ENCODE measurements at regions not wholly inside any gene's neighbourhood (a gene's known extent, or its start where the extent isn't known, plus 50 kb on each side); places are given as distances from the start of the nearest gene placed in this dataset.

DNA sequence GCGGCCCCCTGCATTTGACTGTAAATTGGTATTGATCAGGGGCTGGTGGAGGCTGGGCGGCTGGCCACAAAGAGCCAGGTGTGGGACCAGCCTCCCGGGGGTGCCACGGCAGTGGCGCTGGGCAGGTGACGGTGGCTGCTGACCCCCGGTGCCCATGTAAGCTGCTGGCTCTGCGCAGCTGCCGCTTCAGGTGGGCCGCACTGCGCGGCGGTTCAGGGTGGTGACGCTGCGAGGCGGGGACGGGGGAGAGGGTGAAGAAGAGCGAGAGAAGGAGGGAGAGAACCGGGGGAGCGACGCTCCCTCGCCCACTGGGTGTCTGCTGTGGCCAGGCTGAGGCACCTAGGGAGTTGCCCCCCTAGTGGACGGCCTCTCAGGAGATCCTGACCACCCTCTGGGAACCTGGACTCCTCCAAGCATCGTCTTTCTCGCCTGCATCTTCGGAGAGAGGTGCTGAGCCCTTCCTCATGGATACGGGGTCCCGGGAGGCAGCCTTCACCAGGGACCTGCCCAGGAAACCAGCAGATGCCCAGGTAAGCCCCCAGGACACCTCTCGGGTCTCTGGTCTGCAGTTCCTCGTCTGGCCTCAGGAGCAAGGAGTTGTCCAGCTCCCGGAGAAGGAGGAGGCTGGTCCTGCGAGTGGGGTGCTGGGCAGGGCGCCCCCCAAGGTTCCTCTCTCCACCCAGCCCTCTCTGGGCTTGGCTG is 77.5 kb upstream of the GATA5 start:
- H3F3A ChIP-seq (ENCODE audit: control insufficient read depth, insufficient read depth) = no peaks in the 10 kb centered on the region
- H3K27ac ChIP-seq (ENCODE audit: low read depth, low read length) = no peak overlapping the region
- H3K9me2 ChIP-seq (replicated peaks; ENCODE audit: control insufficient read depth, low read length) = no peaks in the 10 kb centered on the region
- H3K9me3 ChIP-seq (ENCODE audit: control insufficient read depth, insufficient read depth, low read length) = no peaks in the 10 kb centered on the region
- no peaks in the 10 kb centered on the region for H3K36me3 ChIP-seq (ENCODE audit: control insufficient read depth, low read length)
- H3K4me1 ChIP-seq (ENCODE audit: control insufficient read depth, low read length) = no peaks in the 10 kb centered on the region
- H3K79me2 ChIP-seq (ENCODE audit: control insufficient read depth, low read length) = no peaks in the 10 kb centered on the region
- no peak overlapping the region for H3K4me3 ChIP-seq (ENCODE audit: low read length)
- no peaks in the 10 kb centered on the region; the same call in 1 of the 2 replicates for H4K20me1 ChIP-seq (ENCODE audit: control insufficient read depth, insufficient read depth, low read depth, low read length)
- TF ChIP-seq EZH2phosphoT487 (IDR thresholded peaks at IDR 0.05; ENCODE audit: borderline replicate concordance, low read length) = no peak
- TF ChIP-seq, protein P1, sequence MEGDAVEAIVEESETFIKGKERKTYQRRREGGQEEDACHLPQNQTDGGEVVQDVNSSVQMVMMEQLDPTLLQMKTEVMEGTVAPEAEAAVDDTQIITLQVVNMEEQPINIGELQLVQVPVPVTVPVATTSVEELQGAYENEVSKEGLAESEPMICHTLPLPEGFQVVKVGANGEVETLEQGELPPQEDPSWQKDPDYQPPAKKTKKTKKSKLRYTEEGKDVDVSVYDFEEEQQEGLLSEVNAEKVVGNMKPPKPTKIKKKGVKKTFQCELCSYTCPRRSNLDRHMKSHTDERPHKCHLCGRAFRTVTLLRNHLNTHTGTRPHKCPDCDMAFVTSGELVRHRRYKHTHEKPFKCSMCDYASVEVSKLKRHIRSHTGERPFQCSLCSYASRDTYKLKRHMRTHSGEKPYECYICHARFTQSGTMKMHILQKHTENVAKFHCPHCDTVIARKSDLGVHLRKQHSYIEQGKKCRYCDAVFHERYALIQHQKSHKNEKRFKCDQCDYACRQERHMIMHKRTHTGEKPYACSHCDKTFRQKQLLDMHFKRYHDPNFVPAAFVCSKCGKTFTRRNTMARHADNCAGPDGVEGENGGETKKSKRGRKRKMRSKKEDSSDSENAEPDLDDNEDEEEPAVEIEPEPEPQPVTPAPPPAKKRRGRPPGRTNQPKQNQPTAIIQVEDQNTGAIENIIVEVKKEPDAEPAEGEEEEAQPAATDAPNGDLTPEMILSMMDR (IDR thresholded peaks at IDR 0.05; ENCODE audit: low read depth, low read length, poor library complexity, severe bottlenecking) = no peak
- peaks cover 19% of the 10 kb centered on the region for H3K27me3 ChIP-seq (ENCODE audit: control insufficient read depth, low read length)
- no peak overlapping the region for H3K4me2 ChIP-seq (ENCODE audit: low read length)

GRCh38 chr20:62553838-62554161 is 78.0 kb upstream of the GATA5 start:
- no peak for TF ChIP-seq EZH2phosphoT487 (IDR thresholded peaks at IDR 0.05; ENCODE audit: borderline replicate concordance, low read length)
- TF ChIP-seq, protein P1 (IDR thresholded peaks at IDR 0.05; ENCODE audit: low read depth, low read length, poor library complexity, severe bottlenecking) = no peak
- Histone ChIP-seq H4K20me1 (ENCODE audit: control insufficient read depth, insufficient read depth, low read depth, low read length) (no peaks in the 10 kb centered on the region; the same call in 1 of the 2 replicates), H3K9me2 (replicated peaks; ENCODE audit: control insufficient read depth, low read length) (no peaks in the 10 kb centered on the region), H3K27ac (ENCODE audit: low read depth, low read length) (no peak overlapping the region), H3K4me3 (ENCODE audit: low read length) (no peak overlapping the region), H3K4me2 (ENCODE audit: low read length) (no peak overlapping the region), H3K9me3 (ENCODE audit: control insufficient read depth, insufficient read depth, low read length) (no peaks in the 10 kb centered on the region), H3K79me2 (ENCODE audit: control insufficient read depth, low read length) (no peaks in the 10 kb centered on the region), H3K4me1 (ENCODE audit: control insufficient read depth, low read length) (no peaks in the 10 kb centered on the region), H3K27me3 (ENCODE audit: control insufficient read depth, low read length) (peaks cover 19% of the 10 kb centered on the region), H3F3A (ENCODE audit: control insufficient read depth, insufficient read depth) (no peaks in the 10 kb centered on the region), H3K36me3 (ENCODE audit: control insufficient read depth, low read length) (no peaks in the 10 kb centered on the region)

- H3K4me3 ChIP-seq (ENCODE audit: low read length) = no peak overlapping the region
- H3K9me3 ChIP-seq (ENCODE audit: control insufficient read depth, insufficient read depth, low read length) = no peaks in the 10 kb centered on the region
- H4K20me1 ChIP-seq (ENCODE audit: control insufficient read depth, insufficient read depth, low read depth, low read length) = no peaks in the 10 kb centered on the region
- TF ChIP-seq, protein P1 (IDR thresholded peaks at IDR 0.05; ENCODE audit: low read depth, low read length, poor library complexity, severe bottlenecking) = no peak
- no peak for TF ChIP-seq EZH2phosphoT487 (IDR thresholded peaks at IDR 0.05; ENCODE audit: borderline replicate concordance, low read length)
- peaks cover 19% of the 10 kb centered on the region for H3K27me3 ChIP-seq (ENCODE audit: control insufficient read depth, low read length)
- no peak overlapping the region for H3K27ac ChIP-seq (ENCODE audit: low read depth, low read length)
- H3K4me2 ChIP-seq (ENCODE audit: low read length) = no peak overlapping the region
- H3K79me2 ChIP-seq (ENCODE audit: control insufficient read depth, low read length) = no peaks in the 10 kb centered on the region
- no peaks in the 10 kb centered on the region for H3K4me1 ChIP-seq (ENCODE audit: control insufficient read depth, low read length)
- H3F3A ChIP-seq (ENCODE audit: control insufficient read depth, insufficient read depth) = no peaks in the 10 kb centered on the region
- no peaks in the 10 kb centered on the region for H3K9me2 ChIP-seq (replicated peaks; ENCODE audit: control insufficient read depth, low read length)
- no peaks in the 10 kb centered on the region for H3K36me3 ChIP-seq (ENCODE audit: control insufficient read depth, low read length)
Observed at GRCh38 chr20:62554214-62554897, 78.6 kb upstream of the GATA5 start.
